ENCODE measurements at regions not wholly inside any gene's neighbourhood (a gene's known extent, or its start where the extent isn't known, plus 50 kb on each side); places are given as distances from the start of the nearest gene placed in this dataset.

GRCh38 chr1:83689921-83690868 lies 308.7 kb downstream of the TTLL7 start:
- no peaks in the 10 kb centered on the region for H3K27me3 ChIP-seq
- H3K27ac ChIP-seq: peak overlapping the region in 1 of 12 donors; percentile 39
- WGBS, 4 donors: 63 to 82% (median 79%) methylated on average over 6 of the region's 6 CpGs
- DNase-seq (no peak), ATAC-seq (no peak)
- TF ChIP-seq CTCF (IDR thresholded peaks at IDR 0.05) (no peak), POLR2A (IDR thresholded peaks at IDR 0.05) (no peak)
- H3K4me3 ChIP-seq: no peak overlapping the region
- no peaks in the 10 kb centered on the region for H3K36me3 ChIP-seq
- peaks cover 0 to 18% (median 2%) of the 10 kb centered on the region in 12 donors for H3K9me3 ChIP-seq
- peaks cover 0 to 23% (median 13%) of the 10 kb centered on the region in 12 donors for H3K4me1 ChIP-seq
- intact Hi-C loops (cut with DNase I): no loop called here

DNA sequence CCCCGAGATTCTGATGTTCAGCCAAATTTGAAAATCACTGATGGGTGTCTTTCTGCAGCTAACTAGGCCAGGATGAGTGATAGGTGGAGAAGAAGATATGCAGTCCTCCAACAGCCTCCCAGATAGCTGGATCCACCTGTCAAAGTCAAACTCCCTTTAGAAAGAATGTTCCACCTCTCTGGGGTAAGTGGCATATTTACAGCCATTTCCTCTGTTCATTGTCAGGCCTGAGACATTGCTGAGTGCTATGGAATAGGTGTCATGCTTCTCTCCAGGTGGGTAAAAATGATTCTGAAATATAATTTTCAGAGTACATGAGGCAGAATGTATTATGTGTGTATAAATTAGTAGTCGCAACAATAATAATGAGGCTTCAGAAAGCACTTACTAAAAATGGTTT lies 316.8 kb downstream of the TTLL7 start:
- no peaks in the 10 kb centered on the region for H3K27me3 ChIP-seq
- DNase-seq (no peak), ATAC-seq (no peak)
- H3K4me1 ChIP-seq: no peaks in the 10 kb centered on the region
- no peaks in the 10 kb centered on the region for H3K36me3 ChIP-seq
- WGBS, 4 donors: 94 to 100% (median 97%) methylated on average over 2 of the region's 2 CpGs
- TF ChIP-seq POLR2A (IDR thresholded peaks at IDR 0.05): no peak
- no peak overlapping the region for H3K27ac ChIP-seq
- H3K9me3 ChIP-seq: no peaks in the 10 kb centered on the region
- intact Hi-C loops (cut with DNase I): no loop called here
- no peak overlapping the region for H3K4me3 ChIP-seq

GRCh38 chr1:83676106-83676505 lies 322.8 kb downstream of the TTLL7 start:
- 88 to 97% (median 95%) methylated on average over 3 of the region's 3 CpGs for WGBS, 4 donors
- no peaks in the 10 kb centered on the region for H3K9me3 ChIP-seq
- no peak for TF ChIP-seq CTCF (IDR thresholded peaks at IDR 0.05)
- no peak for TF ChIP-seq POLR2A (IDR thresholded peaks at IDR 0.05)
- H3K36me3 ChIP-seq: no peaks in the 10 kb centered on the region
- H3K27ac ChIP-seq: no peak overlapping the region
- no peak for DNase-seq
- ATAC-seq: no peak
- H3K27me3 ChIP-seq: no peaks in the 10 kb centered on the region
- H3K4me1 ChIP-seq: peaks cover 0 to 3% (median 0%) of the 10 kb centered on the region in 12 donors
- intact Hi-C loops (cut with DNase I): no loop called here
- H3K4me3 ChIP-seq: no peak overlapping the region

DNA sequence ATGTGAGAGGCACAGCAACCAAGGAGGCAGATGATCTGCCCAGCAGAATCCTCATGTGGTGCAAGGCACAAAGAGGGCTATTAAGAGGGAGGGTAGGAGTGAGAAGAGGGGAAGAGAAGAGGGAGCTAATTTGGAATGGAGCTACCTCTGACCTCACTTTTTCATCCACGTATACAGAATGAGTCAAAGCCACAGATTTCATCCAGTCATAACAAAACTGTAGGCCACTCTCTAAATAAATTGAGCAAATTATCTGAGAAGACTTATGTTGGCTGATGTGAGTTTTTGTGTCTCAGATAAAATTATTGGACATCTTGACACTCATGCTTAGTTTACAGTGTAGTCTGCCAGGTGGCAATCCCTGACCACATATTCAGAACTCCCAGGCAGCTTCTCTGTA lies 325.6 kb downstream of the TTLL7 start:
- ATAC-seq (no peak), DNase-seq (no peak)
- H3K27me3 ChIP-seq: no peaks in the 10 kb centered on the region
- H3K9me3 ChIP-seq: peaks cover 0 to 3% (median 0%) of the 10 kb centered on the region in 12 donors
- peaks cover 0 to 4% (median 0%) of the 10 kb centered on the region in 12 donors for H3K4me1 ChIP-seq
- H3K36me3 ChIP-seq: no peaks in the 10 kb centered on the region
- TF ChIP-seq CTCF (IDR thresholded peaks at IDR 0.05) (no peak), POLR2A (IDR thresholded peaks at IDR 0.05) (no peak)
- H3K27ac ChIP-seq: no peak overlapping the region
- no peak overlapping the region for H3K4me3 ChIP-seq
- WGBS, 4 donors: 72 to 87% (median 80%) methylated on average over 1 of the region's 1 CpG
- intact Hi-C loops (cut with DNase I): no loop called here
